Activated CD4-positive, alpha-beta memory T cell treated with anti-CD3 and anti-CD28 coated beads for 36 hours (primary cell): ENCODE measurements at regions not wholly inside any gene's neighbourhood (a gene's known extent, or its start where the extent isn't known, plus 50 kb on each side); places are given as distances from the start of the nearest gene placed in this dataset.

Experiments
- CTCF ChIA-PET: fragments of 350-600 bp; sonication (Branson Sonifier 250); formaldehyde crosslinking; loops from one replicate; lab custom pipeline; 2021; ENCODE audit warnings: antibody characterized with exemption, inconsistent platforms; lab: Charles Lee
- POLR2A ChIA-PET: fragments of 350-600 bp; sonication (Branson Sonifier 250); formaldehyde crosslinking; loops from one replicate; lab custom pipeline; 2021; ENCODE audit warnings: antibody characterized with exemption; lab: Charles Lee
- DNase-seq: peaks from one replicate; pipeline ENCODE4 v3.0.0-alpha.2; 2020
- H3K27ac Mint-ChIP-seq: one replicate; pipeline ENCODE4 v1.8.0; 2021; ENCODE audit warnings: mixed read lengths
- H3K27me3 Mint-ChIP-seq: one replicate; pipeline ENCODE4 v1.8.0; 2021; ENCODE audit warnings: mixed read lengths
- H3K36me3 Mint-ChIP-seq: one replicate; pipeline ENCODE4 v1.8.0; 2021; ENCODE audit warnings: mixed read lengths
- H3K4me1 Mint-ChIP-seq: one replicate; pipeline ENCODE4 v1.8.0; 2021; ENCODE audit warnings: low read depth, mixed read lengths
- H3K4me3 Mint-ChIP-seq: one replicate; pipeline ENCODE4 v1.8.0; 2021; ENCODE audit warnings: mild to moderate bottlenecking, mixed read lengths
- H3K9me3 Mint-ChIP-seq: one replicate; pipeline ENCODE4 v1.8.0; 2021; ENCODE audit warnings: mixed read lengths
- intact Hi-C: fragments of 100-400 bp; cut with micrococcal nuclease; formaldehyde crosslinking; loops from one replicate; pipeline ENCODE4 v1.15.1; 2023

DNA sequence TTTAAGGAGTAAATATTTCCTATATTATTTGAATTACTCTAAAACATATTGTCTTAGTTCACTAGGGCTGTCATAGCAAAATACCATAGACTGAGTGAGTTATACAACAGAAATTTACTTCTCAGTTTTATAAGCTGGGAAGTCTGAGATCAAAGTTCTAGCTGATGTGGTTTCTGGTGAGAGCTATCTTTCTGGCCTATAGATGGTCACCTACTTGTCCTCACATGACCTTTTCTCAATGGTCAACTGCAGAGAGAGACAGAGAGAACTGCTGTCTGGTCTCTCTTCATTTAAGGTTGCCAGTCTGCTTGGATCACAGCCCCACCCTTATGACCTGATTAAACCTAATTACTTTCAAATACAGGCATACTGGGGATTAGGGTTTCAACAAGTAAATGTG lies 490.9 kb downstream of the FBXO15 start:
- ChIA-PET POLR2A (no interaction called here), CTCF (no interaction called here)
- H3K9me3 Mint-ChIP-seq, result no peaks in the 10 kb centered on the region
- intact Hi-C loops, result no loop called here
- no peaks in the 10 kb centered on the region for H3K27me3 Mint-ChIP-seq
- no peaks in the 10 kb centered on the region for H3K36me3 Mint-ChIP-seq
- no peak for DNase-seq
- H3K27ac Mint-ChIP-seq, result no peak overlapping the region
- no peaks in the 10 kb centered on the region for H3K4me1 Mint-ChIP-seq
- no peak overlapping the region for H3K4me3 Mint-ChIP-seq

DNA sequence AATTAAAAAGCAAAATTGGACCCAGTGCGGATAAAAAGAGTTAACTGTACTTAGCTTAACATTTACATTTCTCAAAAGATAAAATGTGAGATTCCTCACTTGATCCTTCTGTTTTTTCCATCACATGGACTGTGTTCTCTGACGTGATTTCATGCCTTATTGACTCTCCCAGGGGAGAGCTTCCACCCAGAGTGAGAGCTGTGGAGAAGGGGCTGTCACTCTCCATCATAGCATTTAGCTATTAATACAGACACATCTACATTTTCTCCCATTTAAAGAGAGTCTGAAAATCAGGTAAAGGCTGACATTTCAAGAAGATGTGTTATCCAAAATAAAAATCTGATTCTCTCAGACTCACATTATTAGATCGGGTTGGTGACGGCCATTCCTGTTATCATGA lies 493.8 kb downstream of the FBXO15 start:
- no peak for DNase-seq
- Mint-ChIP-seq H3K36me3 (no peaks in the 10 kb centered on the region), H3K9me3 (no peaks in the 10 kb centered on the region), H3K27ac (no peak overlapping the region), H3K4me3 (no peak overlapping the region), H3K27me3 (no peaks in the 10 kb centered on the region), H3K4me1 (no peaks in the 10 kb centered on the region)
- CTCF ChIA-PET, result no interaction called here
- intact Hi-C loops, result no loop called here
- POLR2A ChIA-PET, result no interaction called here

DNA sequence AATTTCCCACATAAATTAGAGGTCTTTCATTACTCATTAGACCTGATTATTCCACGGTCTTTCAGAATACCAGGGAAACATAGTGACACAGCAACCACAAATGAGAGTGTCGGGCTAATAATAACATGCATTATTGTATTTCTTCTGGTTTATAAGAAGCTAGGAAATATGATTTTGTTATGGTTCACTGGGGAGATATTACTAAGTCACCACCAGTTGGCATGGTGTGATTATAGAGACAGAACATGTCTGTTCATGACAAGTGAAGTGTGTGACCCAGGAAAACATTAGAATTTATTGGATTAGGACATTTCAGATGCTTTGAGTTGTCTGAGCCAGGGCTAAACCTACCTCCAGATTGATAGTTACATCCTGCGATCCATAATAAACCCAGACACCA lies 494.4 kb downstream of the FBXO15 start:
- no peaks in the 10 kb centered on the region for H3K36me3 Mint-ChIP-seq
- no peak overlapping the region for H3K4me3 Mint-ChIP-seq
- CTCF ChIA-PET, result no interaction called here
- no peaks in the 10 kb centered on the region for H3K27me3 Mint-ChIP-seq
- intact Hi-C loops, result no loop called here
- no peak overlapping the region for H3K27ac Mint-ChIP-seq
- no peak for DNase-seq
- POLR2A ChIA-PET, result no interaction called here
- no peaks in the 10 kb centered on the region for H3K9me3 Mint-ChIP-seq
- H3K4me1 Mint-ChIP-seq, result no peaks in the 10 kb centered on the region

DNA sequence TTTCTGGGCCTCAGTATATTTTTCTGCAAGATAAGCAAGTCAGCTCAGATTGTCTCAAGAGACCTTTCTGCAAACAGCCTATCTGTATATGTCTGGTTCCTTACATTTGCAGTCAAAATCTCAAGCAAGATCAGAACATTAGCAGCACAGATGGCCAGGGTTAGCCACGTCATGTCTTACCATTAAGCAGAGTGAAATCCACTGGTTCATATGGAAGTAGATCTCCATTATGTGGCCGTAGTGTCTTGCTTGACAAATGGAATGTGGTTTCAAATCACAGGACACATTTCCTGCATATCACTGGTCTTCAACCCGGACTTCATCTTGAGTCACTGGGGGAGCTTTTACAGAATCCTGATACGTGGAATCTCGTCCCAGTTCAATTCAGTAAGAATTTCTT lies 500.2 kb downstream of the FBXO15 start:
- H3K4me1 Mint-ChIP-seq, result no peaks in the 10 kb centered on the region
- no peak for DNase-seq
- H3K4me3 Mint-ChIP-seq, result no peak overlapping the region
- H3K36me3 Mint-ChIP-seq, result no peaks in the 10 kb centered on the region
- H3K27me3 Mint-ChIP-seq, result no peaks in the 10 kb centered on the region
- POLR2A ChIA-PET, result no interaction called here
- no peak overlapping the region for H3K27ac Mint-ChIP-seq
- H3K9me3 Mint-ChIP-seq, result no peaks in the 10 kb centered on the region
- CTCF ChIA-PET, result no interaction called here
- intact Hi-C loops, result no loop called here

DNA sequence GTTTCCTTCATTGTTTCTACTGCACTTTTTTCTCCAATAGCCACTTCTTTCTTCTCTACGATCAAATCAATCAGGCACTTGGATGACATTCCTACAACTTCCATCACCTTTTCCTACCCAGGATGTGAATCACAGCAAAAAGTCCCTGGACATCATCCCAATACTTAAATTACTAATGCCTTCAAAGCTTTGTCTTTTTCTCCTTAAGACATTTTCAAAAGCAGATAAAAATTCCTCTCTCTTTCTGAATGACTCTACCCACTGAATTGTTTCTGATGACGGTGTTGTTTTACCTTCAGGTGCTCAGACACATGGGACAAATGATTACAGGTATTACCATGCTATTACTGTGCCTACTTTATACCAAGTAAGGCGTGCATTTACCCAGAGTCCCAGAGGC lies 500.9 kb downstream of the FBXO15 start:
- H3K27ac Mint-ChIP-seq, result no peak overlapping the region
- POLR2A ChIA-PET, result no interaction called here
- H3K27me3 Mint-ChIP-seq, result no peaks in the 10 kb centered on the region
- no peaks in the 10 kb centered on the region for H3K4me1 Mint-ChIP-seq
- H3K9me3 Mint-ChIP-seq, result no peaks in the 10 kb centered on the region
- DNase-seq, result no peak
- no peak overlapping the region for H3K4me3 Mint-ChIP-seq
- CTCF ChIA-PET, result no interaction called here
- intact Hi-C loops, result no loop called here
- no peaks in the 10 kb centered on the region for H3K36me3 Mint-ChIP-seq

DNA sequence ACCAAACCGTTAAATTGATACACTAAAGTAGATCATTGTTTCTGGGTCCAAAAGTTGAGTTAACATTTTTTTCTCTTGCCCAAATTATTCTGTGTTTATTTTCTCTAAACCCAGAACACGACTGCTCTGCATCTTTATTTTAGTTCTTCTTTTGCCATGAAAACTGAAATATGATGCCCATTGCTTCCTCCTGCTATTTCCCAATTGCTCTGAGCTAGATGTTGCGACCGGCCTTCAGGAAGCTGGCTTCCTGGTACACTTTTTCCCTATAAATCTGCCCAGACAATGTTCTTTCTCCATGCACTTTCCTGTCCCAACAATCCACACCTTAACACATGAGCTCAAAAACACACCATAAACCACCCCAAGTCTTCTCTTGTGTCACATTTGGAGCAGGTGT lies 501.4 kb downstream of the FBXO15 start:
- no peak overlapping the region for H3K4me3 Mint-ChIP-seq
- no peaks in the 10 kb centered on the region for H3K9me3 Mint-ChIP-seq
- H3K27ac Mint-ChIP-seq, result no peak overlapping the region
- ChIA-PET CTCF (no interaction called here), POLR2A (no interaction called here)
- H3K27me3 Mint-ChIP-seq, result no peaks in the 10 kb centered on the region
- no peaks in the 10 kb centered on the region for H3K36me3 Mint-ChIP-seq
- DNase-seq, result no peak
- H3K4me1 Mint-ChIP-seq, result no peaks in the 10 kb centered on the region
- intact Hi-C loops, result no loop called here

DNA sequence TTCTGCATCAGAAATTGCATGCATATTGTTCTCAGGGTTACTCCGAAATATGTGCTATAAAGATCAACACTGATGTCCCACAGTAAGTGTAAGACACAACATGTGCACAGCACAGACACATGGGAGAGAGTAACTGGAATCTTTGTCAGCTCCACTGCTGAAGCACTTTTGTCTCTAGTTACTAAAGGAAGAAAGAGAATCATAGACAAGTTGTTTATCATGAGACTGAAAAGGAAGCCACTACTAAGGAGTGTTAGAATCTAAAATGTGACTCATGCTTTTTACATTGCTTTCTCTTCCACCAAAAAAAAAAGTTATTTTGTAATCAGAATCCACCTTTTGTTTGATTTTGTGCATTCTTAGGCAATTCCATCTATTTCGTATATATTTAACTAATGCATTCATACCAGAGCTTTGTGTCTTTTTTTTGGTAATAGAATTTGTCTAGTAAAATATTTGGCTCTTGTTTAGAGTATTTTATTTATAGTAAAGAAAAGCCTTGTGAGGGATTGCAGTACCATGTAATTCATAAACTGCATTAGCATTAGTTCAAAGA lies 502.4 kb downstream of the FBXO15 start:
- Mint-ChIP-seq H3K9me3 (no peaks in the 10 kb centered on the region), H3K36me3 (no peaks in the 10 kb centered on the region), H3K27me3 (no peaks in the 10 kb centered on the region), H3K4me1 (no peaks in the 10 kb centered on the region), H3K27ac (no peak overlapping the region), H3K4me3 (no peak overlapping the region)
- CTCF ChIA-PET, result no interaction called here
- intact Hi-C loops, result no loop called here
- no peak for DNase-seq
- POLR2A ChIA-PET, result no interaction called here

DNA sequence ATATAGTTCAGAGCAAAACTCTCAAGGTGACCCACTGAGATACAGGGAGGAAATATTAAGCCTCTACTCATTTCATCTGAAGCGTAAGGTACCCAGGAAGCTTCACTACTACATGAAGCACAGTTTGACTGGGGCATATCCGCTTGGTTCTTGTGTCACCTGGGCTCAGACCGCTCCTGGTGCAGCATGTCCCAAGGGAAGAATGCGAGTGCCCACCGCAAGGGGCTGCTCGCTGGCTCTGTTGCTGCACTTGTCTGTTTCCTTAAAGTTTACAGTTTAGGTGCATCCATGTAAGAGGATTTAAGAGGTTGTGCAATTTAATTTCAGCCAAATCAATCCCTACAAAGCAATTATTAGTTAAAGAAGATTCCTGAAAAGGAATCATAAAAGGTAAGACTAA lies 507.8 kb downstream of the FBXO15 start:
- H3K27ac Mint-ChIP-seq, result no peak overlapping the region
- no peaks in the 10 kb centered on the region for H3K4me1 Mint-ChIP-seq
- ChIA-PET CTCF (no interaction called here), POLR2A (no interaction called here)
- intact Hi-C loops, result no loop called here
- H3K36me3 Mint-ChIP-seq, result no peaks in the 10 kb centered on the region
- peaks cover 2% of the 10 kb centered on the region for H3K9me3 Mint-ChIP-seq
- H3K27me3 Mint-ChIP-seq, result no peaks in the 10 kb centered on the region
- no peak overlapping the region for H3K4me3 Mint-ChIP-seq
- DNase-seq, result no peak

DNA sequence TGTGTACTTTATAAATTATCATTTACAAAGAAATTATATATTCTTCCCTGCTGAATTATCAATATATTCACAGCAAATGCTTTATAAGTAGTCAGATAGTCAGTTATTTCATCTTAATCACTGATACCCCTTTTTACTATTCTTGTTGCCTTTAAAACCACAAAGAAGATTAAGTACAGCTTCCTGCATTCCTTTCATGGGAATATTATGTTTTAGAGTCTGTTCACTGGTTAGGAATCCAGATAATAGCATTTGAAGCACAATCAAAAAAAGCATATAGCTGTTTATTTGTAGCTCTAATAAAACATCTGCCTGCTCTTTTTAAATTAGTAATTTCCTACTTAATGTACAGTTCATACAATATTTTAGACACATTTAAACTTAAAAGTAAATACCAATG lies 508.9 kb downstream of the FBXO15 start:
- intact Hi-C loops, result no loop called here
- ChIA-PET POLR2A (no interaction called here), CTCF (no interaction called here)
- Mint-ChIP-seq H3K4me3 (no peak overlapping the region), H3K36me3 (no peaks in the 10 kb centered on the region), H3K9me3 (peaks cover 2% of the 10 kb centered on the region), H3K27me3 (no peaks in the 10 kb centered on the region), H3K4me1 (no peaks in the 10 kb centered on the region), H3K27ac (no peak overlapping the region)
- DNase-seq, result no peak

DNA sequence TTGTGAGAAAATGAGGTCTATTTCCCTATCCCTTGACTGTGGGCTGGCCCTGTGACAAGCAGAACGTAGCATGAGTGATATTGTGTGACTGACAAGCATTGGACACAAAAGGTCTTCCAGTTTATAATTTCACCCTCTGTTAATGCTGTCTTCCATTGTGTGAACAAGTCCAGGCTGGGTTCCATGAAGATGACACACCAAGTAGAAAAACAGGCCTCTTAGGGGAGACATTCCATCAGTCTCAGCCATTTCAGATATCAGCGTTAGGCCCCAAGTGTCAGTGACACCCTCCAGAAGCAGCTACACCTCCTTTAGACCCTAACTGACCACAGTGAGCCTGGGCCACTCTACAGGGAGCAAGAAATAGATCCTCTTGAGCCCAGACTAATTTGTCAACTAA lies 511.3 kb downstream of the FBXO15 start:
- Mint-ChIP-seq H3K9me3 (peaks cover 2% of the 10 kb centered on the region), H3K27ac (no peak overlapping the region), H3K4me1 (no peaks in the 10 kb centered on the region), H3K27me3 (no peaks in the 10 kb centered on the region), H3K4me3 (no peak overlapping the region), H3K36me3 (no peaks in the 10 kb centered on the region)
- ChIA-PET CTCF (no interaction called here), POLR2A (no interaction called here)
- intact Hi-C loops, result no loop called here
- DNase-seq, result no peak

DNA sequence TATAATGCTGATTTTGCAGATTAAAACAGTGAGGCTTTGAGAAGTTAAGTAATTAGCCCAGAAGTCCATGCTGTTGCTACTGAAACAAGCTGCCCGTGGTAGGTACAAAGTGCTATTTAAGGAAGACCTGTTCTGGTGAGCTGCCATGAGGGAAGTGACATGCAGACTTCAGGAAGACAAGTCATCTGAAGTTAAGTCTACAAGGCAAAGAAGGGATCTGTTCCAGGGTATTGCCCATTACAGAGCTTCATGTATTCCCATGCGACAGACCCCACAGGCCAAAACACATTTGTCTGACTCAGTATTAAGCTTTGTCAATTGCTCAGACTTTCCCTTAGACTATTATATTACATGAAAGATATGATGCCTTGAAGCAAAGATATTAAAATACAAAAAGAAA lies 520.8 kb downstream of the FBXO15 start:
- DNase-seq, result no peak
- Mint-ChIP-seq H3K27ac (no peak overlapping the region), H3K4me3 (no peak overlapping the region), H3K9me3 (peaks cover 5% of the 10 kb centered on the region), H3K27me3 (no peaks in the 10 kb centered on the region), H3K36me3 (no peaks in the 10 kb centered on the region), H3K4me1 (no peaks in the 10 kb centered on the region)
- ChIA-PET CTCF (no interaction called here), POLR2A (no interaction called here)
- intact Hi-C loops, result no loop called here

DNA sequence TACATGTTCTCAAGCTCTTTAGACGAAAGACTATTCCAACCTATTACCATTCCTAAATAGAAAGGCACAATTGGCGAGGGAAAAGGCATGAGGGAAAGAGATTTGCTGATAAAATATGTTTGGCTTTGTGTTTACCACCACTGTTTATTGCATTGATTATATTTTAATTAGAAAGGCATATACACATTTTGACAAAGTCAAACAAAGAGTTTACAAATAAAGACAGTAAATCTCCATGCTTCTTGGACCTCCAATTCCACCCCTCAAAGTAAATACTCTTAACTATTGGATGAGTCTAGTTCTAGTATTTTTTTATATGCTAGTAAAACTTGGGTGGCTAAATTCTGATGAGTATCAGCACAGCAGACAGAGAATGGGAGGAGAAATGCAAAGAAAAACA lies 521.4 kb downstream of the FBXO15 start:
- POLR2A ChIA-PET, result no interaction called here
- CTCF ChIA-PET, result no interaction called here
- Mint-ChIP-seq H3K36me3 (no peaks in the 10 kb centered on the region), H3K27me3 (no peaks in the 10 kb centered on the region), H3K4me1 (no peaks in the 10 kb centered on the region), H3K27ac (no peak overlapping the region), H3K9me3 (peaks cover 5% of the 10 kb centered on the region), H3K4me3 (no peak overlapping the region)
- intact Hi-C loops, result no loop called here
- DNase-seq, result no peak

DNA sequence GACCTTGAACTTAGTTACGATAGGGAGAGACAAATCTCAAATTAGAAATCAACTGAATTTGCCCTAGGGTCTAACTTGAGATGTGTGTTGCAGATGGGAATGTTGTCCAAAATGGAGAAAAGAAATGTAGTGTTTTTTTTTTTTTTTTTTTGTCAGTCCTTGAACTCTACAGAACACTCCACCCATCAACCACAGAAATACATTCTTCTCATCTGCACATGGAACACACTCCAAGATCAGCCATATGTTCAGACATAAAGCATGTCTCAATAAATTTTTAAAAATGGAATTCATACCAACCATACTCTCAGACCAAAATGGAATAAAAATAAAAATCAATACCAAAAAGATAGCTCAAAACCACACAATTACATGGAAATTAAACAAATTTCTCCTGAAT lies 526.5 kb downstream of the FBXO15 start:
- Mint-ChIP-seq H3K27me3 (no peaks in the 10 kb centered on the region), H3K9me3 (peaks cover 5% of the 10 kb centered on the region), H3K36me3 (no peaks in the 10 kb centered on the region), H3K4me1 (no peaks in the 10 kb centered on the region), H3K4me3 (no peak overlapping the region), H3K27ac (no peak overlapping the region)
- POLR2A ChIA-PET, result no interaction called here
- no peak for DNase-seq
- CTCF ChIA-PET, result no interaction called here
- intact Hi-C loops, result no loop called here

DNA sequence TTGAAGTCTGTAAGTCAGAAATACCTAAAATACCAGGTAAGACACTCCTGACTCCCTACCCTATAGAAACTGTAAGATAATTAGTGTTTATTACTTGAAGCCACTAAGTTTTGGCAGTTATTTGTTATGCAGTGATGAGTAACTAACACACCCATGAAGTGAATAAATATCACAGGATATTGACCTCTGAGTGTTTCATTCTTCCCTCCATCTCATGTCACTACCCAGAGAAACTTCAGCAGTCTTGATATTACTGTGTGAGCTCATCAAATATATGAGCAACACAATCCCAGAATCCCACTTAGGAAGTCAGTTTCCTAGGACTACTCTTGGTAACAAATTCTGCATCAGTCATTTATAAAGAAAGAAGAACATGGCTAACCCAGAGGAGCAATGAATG lies 529.7 kb downstream of the FBXO15 start:
- no peak for DNase-seq
- ChIA-PET CTCF (no interaction called here), POLR2A (no interaction called here)
- intact Hi-C loops, result no loop called here
- no peak overlapping the region for H3K27ac Mint-ChIP-seq
- H3K9me3 Mint-ChIP-seq, result peaks cover 5% of the 10 kb centered on the region
- H3K27me3 Mint-ChIP-seq, result no peaks in the 10 kb centered on the region
- no peak overlapping the region for H3K4me3 Mint-ChIP-seq
- no peaks in the 10 kb centered on the region for H3K4me1 Mint-ChIP-seq
- H3K36me3 Mint-ChIP-seq, result no peaks in the 10 kb centered on the region
